ENCODE measurements at regions not wholly inside any gene's neighbourhood (a gene's known extent, or its start where the extent isn't known, plus 50 kb on each side); places are given as distances from the start of the nearest gene placed in this dataset.
"Not testable (repeated sequence)": the region's sequence is repeated elsewhere in the genome, so short reads cannot be mapped to it uniquely, and the experiment has no call there.

DNA sequence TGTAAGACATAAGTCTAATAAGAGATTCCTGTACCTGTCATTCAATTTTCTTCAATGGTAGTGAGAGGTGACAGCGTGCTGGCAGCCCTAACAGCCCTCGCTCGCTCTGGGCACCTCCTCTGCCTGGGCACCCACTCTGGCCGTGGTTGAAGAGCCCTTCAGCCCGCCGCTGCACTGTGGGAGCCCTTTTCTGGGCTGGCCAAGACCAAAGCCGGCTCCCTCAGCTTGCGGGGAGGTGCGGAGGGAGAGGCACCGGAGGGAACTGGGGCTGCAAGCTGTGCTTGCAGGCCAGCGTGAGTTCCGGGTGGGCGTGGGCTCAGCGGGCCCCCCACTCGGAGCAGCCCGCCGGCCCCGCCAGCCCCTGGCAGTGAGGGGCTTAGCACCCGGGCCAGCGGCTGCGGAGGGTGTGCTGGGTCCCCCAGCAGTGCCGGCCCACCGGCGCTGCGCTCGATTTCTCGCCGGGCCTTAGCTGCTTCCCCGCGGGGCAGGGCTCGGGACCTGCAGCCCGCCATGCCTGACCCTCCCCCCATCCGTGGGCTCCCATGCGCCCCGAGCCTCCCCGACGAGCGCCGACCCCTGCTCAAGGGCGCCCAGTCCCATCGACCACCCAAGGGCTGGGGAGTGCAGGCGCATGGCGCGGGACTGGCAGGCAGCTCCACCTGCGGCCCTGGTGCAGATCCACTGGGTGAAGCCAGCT, 816.6 kb upstream of the TENM4 start:
- H3K4me1 ChIP-seq; in situ Hi-C loops (cut with MboI; ENCODE audit: low sequenced_read_pairs); H3K4me3 ChIP-seq; H3K27me3 ChIP-seq (ENCODE audit: low read depth); H3K36me3 ChIP-seq (replicated peaks); H3K9me3 ChIP-seq; DNase-seq (ENCODE audit: low spot score in 2 of 2): not testable (repeated sequence)

- no peak for DNase-seq (ENCODE audit: low spot score in 2 of 2)
- no peaks in the 10 kb centered on the region for H3K4me1 ChIP-seq
- H3K4me3 ChIP-seq, result no peak overlapping the region
- in situ Hi-C loops (cut with MboI; ENCODE audit: low sequenced_read_pairs), result no loop called here
- H3K27me3 ChIP-seq (ENCODE audit: low read depth), result no peaks in the 10 kb centered on the region
- H3K9me3 ChIP-seq, result no peaks in the 10 kb centered on the region
- no peaks in the 10 kb centered on the region for H3K36me3 ChIP-seq (replicated peaks)
These were observed 814.2 kb upstream of the TENM4 start for GRCh38 chr11:80255021-80255420.

GRCh38 chr11:80241766-80242165, 800.9 kb upstream of the TENM4 start:
- Histone ChIP-seq H3K4me1 (no peaks in the 10 kb centered on the region), H3K27me3 (ENCODE audit: low read depth) (no peaks in the 10 kb centered on the region), H3K36me3 (replicated peaks) (no peaks in the 10 kb centered on the region), H3K4me3 (no peak overlapping the region), H3K9me3 (no peaks in the 10 kb centered on the region)
- in situ Hi-C loops (cut with MboI; ENCODE audit: low sequenced_read_pairs), result no loop called here
- no peak for DNase-seq (ENCODE audit: low spot score in 2 of 2)

DNA sequence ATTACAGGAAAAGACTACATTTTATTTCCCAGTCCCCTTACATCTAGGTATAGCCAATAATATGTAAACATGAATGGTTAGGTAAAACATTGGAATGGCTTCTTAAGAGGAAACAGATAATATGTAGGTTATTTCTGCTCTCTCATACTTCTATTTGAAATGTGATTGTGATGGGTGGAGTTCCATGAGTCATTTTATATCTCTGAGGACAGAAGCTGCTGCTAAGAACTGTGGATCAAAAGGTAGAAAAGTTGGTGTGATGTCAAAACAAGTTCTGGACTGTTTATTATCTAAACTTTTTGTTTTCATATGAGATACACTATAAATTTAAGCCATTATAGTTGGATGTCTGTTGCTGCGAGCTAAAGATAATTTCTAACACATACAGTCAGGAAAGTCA, 799.4 kb upstream of the TENM4 start:
- no peaks in the 10 kb centered on the region for H3K9me3 ChIP-seq
- no peaks in the 10 kb centered on the region for H3K27me3 ChIP-seq (ENCODE audit: low read depth)
- no peaks in the 10 kb centered on the region for H3K36me3 ChIP-seq (replicated peaks)
- no peak overlapping the region for H3K4me3 ChIP-seq
- H3K4me1 ChIP-seq, result no peaks in the 10 kb centered on the region
- DNase-seq (ENCODE audit: low spot score in 2 of 2), result no peak
- in situ Hi-C loops (cut with MboI; ENCODE audit: low sequenced_read_pairs), result no loop called here

DNA sequence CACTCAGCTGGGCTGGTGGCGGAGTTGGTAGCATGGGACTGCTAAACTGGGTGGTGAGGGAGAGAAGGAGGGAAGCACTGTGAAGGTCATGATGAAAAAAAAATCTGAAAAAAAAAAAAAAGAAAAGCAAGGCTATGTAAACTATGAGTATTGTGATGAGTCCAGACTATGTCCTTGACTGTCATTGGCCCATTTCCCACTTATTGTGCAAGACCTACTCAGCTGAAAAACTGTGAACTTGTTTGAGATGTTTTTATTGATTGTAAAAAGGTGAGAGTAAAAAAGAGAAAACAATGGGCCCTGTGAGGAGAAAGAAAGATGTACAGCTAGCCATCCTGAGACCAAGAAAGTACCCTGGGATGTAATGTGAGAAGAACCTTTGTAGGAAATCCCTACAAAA, 798.4 kb upstream of the TENM4 start:
- Histone ChIP-seq H3K36me3 (replicated peaks) (no peaks in the 10 kb centered on the region), H3K4me1 (no peaks in the 10 kb centered on the region), H3K9me3 (no peaks in the 10 kb centered on the region), H3K27me3 (ENCODE audit: low read depth) (no peaks in the 10 kb centered on the region), H3K4me3 (no peak overlapping the region)
- in situ Hi-C loops (cut with MboI; ENCODE audit: low sequenced_read_pairs), result no loop called here
- DNase-seq (ENCODE audit: low spot score in 2 of 2), result no peak

DNA sequence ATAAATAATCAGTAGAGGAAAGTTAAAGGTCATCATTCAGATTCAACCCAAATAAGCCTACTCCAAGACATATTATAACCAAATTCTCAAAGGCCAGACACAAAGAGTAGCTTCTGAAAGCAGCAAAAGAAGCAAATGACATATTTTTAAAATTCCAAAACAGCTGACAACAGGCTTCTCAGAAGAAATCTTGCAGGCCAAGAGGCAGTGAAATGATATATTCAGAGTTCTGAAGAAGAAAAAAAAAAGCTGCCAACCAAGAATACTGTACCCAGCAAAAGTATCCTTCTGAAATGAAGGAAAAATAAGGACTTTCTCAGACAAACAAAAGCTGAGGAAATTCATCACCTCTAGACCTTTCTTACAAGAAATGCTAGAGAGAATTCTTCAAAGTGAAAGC, 787.1 kb upstream of the TENM4 start:
- Histone ChIP-seq H3K4me1 (no peaks in the 10 kb centered on the region), H3K4me3 (no peak overlapping the region), H3K36me3 (replicated peaks) (no peaks in the 10 kb centered on the region), H3K27me3 (ENCODE audit: low read depth) (no peaks in the 10 kb centered on the region), H3K9me3 (no peaks in the 10 kb centered on the region)
- no peak for DNase-seq (ENCODE audit: low spot score in 2 of 2)
- in situ Hi-C loops (cut with MboI; ENCODE audit: low sequenced_read_pairs), result no loop called here

GRCh38 chr11:80214413-80214812, 773.6 kb upstream of the TENM4 start:
- in situ Hi-C loops (cut with MboI; ENCODE audit: low sequenced_read_pairs), result no loop called here
- no peaks in the 10 kb centered on the region for H3K4me1 ChIP-seq
- no peaks in the 10 kb centered on the region for H3K36me3 ChIP-seq (replicated peaks)
- H3K27me3 ChIP-seq (ENCODE audit: low read depth), result no peaks in the 10 kb centered on the region
- peaks cover 3% of the 10 kb centered on the region; the same call in 1 of the 2 replicates for H3K9me3 ChIP-seq
- DNase-seq (ENCODE audit: low spot score in 2 of 2), result no peak
- no peak overlapping the region for H3K4me3 ChIP-seq

DNA sequence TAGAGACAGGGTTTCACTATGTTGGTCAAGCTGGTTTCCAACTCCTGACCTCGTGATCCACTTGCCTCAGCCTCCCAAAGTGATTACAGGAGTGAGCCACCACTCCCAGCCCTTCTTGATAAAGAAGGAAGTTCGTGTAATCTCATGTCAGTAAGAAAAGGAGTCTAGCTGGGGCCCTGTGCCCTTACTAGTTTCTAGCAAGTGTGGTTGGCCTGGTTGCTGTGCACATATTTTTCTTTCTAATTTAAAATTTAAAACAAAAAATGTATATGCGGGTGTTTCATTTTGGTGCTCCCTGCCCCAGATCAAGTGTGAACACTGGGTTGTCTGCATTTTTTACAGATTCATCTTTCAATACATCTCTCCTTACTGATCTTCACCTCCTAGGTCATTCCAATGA, 770.8 kb upstream of the TENM4 start:
- Histone ChIP-seq H3K36me3 (replicated peaks) (no peaks in the 10 kb centered on the region), H3K4me1 (no peaks in the 10 kb centered on the region), H3K9me3 (peaks cover 3% of the 10 kb centered on the region; the same call in 1 of the 2 replicates), H3K27me3 (ENCODE audit: low read depth) (no peaks in the 10 kb centered on the region), H3K4me3 (no peak overlapping the region)
- in situ Hi-C loops (cut with MboI; ENCODE audit: low sequenced_read_pairs), result no loop called here
- DNase-seq (ENCODE audit: low spot score in 2 of 2), result no peak

DNA sequence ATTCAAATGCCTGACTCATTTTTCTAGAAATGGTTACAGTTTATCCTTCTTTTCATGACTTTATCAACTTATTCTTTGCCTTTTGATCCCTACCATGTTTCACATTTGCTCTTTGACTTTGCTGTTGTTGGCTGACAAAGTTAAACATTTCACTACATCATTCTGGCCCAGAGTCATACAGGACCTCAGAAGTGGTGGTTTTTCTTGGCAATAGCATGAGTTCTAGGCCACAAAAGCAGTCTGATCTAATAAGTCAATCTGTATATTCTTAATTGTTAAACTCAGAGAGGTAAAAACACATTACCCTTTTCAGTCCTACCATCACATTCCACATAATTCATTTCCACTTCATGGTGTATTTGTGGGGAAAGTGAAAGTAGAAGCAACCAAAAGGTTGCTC, 763.2 kb upstream of the TENM4 start:
- in situ Hi-C loops (cut with MboI; ENCODE audit: low sequenced_read_pairs), result no loop called here
- no peaks in the 10 kb centered on the region for H3K4me1 ChIP-seq
- no peaks in the 10 kb centered on the region for H3K27me3 ChIP-seq (ENCODE audit: low read depth)
- H3K9me3 ChIP-seq, result no peaks in the 10 kb centered on the region
- no peak for DNase-seq (ENCODE audit: low spot score in 2 of 2)
- no peaks in the 10 kb centered on the region for H3K36me3 ChIP-seq (replicated peaks)
- no peak overlapping the region for H3K4me3 ChIP-seq

- in situ Hi-C loops (cut with MboI; ENCODE audit: low sequenced_read_pairs), result no loop called here
- DNase-seq (ENCODE audit: low spot score in 2 of 2), result no peak
- Histone ChIP-seq H3K27me3 (ENCODE audit: low read depth) (no peaks in the 10 kb centered on the region), H3K4me3 (no peak overlapping the region), H3K9me3 (peaks cover 2% of the 10 kb centered on the region; the same call in 1 of the 2 replicates), H3K4me1 (peaks cover 19% of the 10 kb centered on the region), H3K36me3 (replicated peaks) (no peaks in the 10 kb centered on the region)
These were observed 756.2 kb upstream of the TENM4 start for GRCh38 chr11:80196932-80197554.

DNA sequence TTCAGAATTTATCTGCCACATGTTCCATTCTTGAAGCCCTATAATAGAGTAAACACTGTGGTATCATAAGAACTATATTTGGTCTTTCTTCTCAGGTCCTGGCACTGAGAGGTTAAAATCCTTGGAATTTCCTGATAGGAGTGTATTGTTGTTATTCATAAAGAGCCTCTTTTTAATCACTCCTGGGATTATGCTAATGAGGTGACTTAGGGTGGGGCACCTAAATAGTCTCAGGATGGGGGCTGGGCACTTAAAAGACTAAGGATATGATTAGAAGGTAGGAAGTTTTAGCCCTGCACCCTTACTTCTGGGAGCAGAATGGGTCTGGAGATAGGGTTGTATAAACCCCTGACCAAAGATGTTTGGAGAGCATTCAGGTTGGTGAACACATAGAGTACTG, 755.2 kb upstream of the TENM4 start:
- Histone ChIP-seq H3K9me3 (peaks cover 2% of the 10 kb centered on the region; the same call in 1 of the 2 replicates), H3K27me3 (ENCODE audit: low read depth) (no peaks in the 10 kb centered on the region), H3K36me3 (replicated peaks) (no peaks in the 10 kb centered on the region), H3K4me1 (peaks cover 19% of the 10 kb centered on the region), H3K4me3 (no peak overlapping the region)
- in situ Hi-C loops (cut with MboI; ENCODE audit: low sequenced_read_pairs), result no loop called here
- DNase-seq (ENCODE audit: low spot score in 2 of 2), result peak; percentile 64 to 87

DNA sequence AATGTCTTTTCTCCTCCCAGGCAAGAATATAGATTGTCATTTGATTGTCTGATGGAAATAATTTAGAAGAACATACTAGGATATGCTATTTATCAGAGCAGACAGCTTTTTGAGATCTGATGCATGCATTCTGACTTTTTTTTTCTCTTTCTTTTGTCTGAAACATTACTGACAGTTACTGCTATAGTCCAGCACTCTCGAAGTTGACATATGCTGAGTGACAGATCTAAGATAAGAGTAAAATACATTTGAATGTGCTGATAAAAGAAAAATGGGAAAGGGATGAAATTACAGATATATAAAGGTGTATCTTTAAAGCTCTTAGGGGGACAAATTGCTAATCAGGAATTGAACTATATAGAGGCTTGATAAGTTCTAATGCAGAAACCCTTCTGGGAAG, 753.8 kb upstream of the TENM4 start:
- Histone ChIP-seq H3K27me3 (ENCODE audit: low read depth) (no peaks in the 10 kb centered on the region), H3K4me1 (peaks cover 19% of the 10 kb centered on the region), H3K36me3 (replicated peaks) (no peaks in the 10 kb centered on the region), H3K4me3 (no peak overlapping the region), H3K9me3 (peaks cover 2% of the 10 kb centered on the region; the same call in 1 of the 2 replicates)
- DNase-seq (ENCODE audit: low spot score in 2 of 2), result no peak
- in situ Hi-C loops (cut with MboI; ENCODE audit: low sequenced_read_pairs), result no loop called here

DNA sequence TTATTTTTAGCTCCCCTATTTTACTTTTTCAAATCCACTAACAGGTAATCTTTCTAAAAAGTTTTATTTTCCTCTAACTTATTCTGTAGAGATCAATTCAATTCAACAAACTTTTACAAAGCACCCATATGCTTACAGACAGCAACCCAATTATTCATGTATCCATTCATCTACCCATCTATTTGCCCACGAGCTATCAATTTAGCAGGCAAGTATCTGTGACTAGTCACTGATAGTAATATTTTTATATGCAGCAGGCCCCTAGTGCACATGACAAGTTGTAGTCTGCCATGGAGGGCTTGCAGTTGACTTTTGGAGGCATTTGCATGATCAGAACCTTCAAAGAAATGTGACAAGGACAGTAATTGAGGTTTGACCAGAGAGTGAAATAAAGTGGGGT, 753.2 kb upstream of the TENM4 start:
- in situ Hi-C loops (cut with MboI; ENCODE audit: low sequenced_read_pairs), result no loop called here
- Histone ChIP-seq H3K36me3 (replicated peaks) (no peaks in the 10 kb centered on the region), H3K4me3 (no peak overlapping the region), H3K9me3 (peaks cover 2% of the 10 kb centered on the region; the same call in 1 of the 2 replicates), H3K27me3 (ENCODE audit: low read depth) (no peaks in the 10 kb centered on the region), H3K4me1 (peaks cover 23% of the 10 kb centered on the region)
- DNase-seq (ENCODE audit: low spot score in 2 of 2), result no peak

DNA sequence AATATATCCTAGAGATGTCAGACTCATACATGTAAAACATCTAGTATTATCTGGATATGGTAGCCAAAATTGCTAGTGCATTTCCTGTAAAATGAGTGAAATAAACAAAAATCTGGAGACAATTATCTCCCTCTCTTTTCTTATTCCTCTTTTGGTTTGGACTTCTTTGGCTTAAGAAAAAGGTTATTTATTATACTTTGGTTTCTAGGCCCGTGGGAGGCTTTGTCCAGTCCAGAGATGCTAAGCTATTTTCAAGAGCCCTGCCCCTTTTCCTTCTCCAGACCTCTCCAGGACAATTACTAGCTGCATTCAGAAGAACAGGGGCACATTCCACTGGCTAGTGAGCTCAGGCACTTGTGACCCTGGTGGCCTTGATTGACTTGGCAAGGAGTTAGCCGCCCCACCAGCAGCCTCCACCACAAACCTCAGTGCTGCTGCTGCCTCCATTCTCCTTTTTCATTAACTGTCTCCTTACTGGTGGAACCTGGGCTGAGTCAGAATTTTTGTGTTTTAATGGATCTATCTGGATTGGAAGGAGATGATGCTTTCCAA, 747.3 kb upstream of the TENM4 start:
- Histone ChIP-seq H3K27me3 (ENCODE audit: low read depth) (no peaks in the 10 kb centered on the region), H3K36me3 (replicated peaks) (no peaks in the 10 kb centered on the region)
- in situ Hi-C loops (cut with MboI; ENCODE audit: low sequenced_read_pairs), result no loop called here

More for the DNA sequence above, 747.3 kb upstream of the TENM4 start:
- Histone ChIP-seq H3K4me1 (peaks cover 3% of the 10 kb centered on the region; the same call in 1 of the 2 replicates), H3K4me3 (no peak overlapping the region), H3K9me3 (no peaks in the 10 kb centered on the region)
- DNase-seq (ENCODE audit: low spot score in 2 of 2), result peak in 1 of 2 experiments; percentile 9

Data from HAP-1 (cell line).